ENCODE measurements at regions not wholly inside any gene's neighbourhood (a gene's known extent, or its start where the extent isn't known, plus 50 kb on each side); places are given as distances from the start of the nearest gene placed in this dataset.

GRCh38 chr6:71125216-71125615 is 163.4 kb upstream of the OGFRL1 start:
- TF ChIP-seq CTCF (IDR thresholded peaks at IDR 0.05) = no peak

- no peak for TF ChIP-seq CTCF (IDR thresholded peaks at IDR 0.05)
These were observed 162.1 kb upstream of the OGFRL1 start for GRCh38 chr6:71126506-71126905.

GRCh38 chr6:71127374-71127773 is 161.2 kb upstream of the OGFRL1 start:
- TF ChIP-seq CTCF (IDR thresholded peaks at IDR 0.05) = no peak

- TF ChIP-seq CTCF (IDR thresholded peaks at IDR 0.05) = no peak
These were observed 158.3 kb upstream of the OGFRL1 start for GRCh38 chr6:71130277-71130676.

- TF ChIP-seq CTCF (IDR thresholded peaks at IDR 0.05) = no peak
These were observed 153.5 kb upstream of the OGFRL1 start for GRCh38 chr6:71134929-71135642.

- TF ChIP-seq CTCF (IDR thresholded peaks at IDR 0.05) = no peak
These were observed 150.6 kb upstream of the OGFRL1 start for GRCh38 chr6:71137973-71138372.

GRCh38 chr6:71138376-71138775 is 150.2 kb upstream of the OGFRL1 start:
- TF ChIP-seq CTCF (IDR thresholded peaks at IDR 0.05) = no peak

GRCh38 chr6:71139249-71139648 is 149.4 kb upstream of the OGFRL1 start:
- TF ChIP-seq CTCF (IDR thresholded peaks at IDR 0.05) = no peak

All from LNCAP (cell line).